Stomach (tissue), 8 donors: ENCODE measurements at regions not wholly inside any gene's neighbourhood (a gene's known extent, or its start where the extent isn't known, plus 50 kb on each side); places are given as distances from the start of the nearest gene placed in this dataset.

Experiments used
- DNase-seq, 2 donors: peaks; one replicate each; pipeline versions ENCODE4 v3.0.0 to v3.0.0-alpha.2; 2013 to 2019
- H3K27ac ChIP-seq, 5 donors: fragments of 200-600 bp in 4 of 5; sonication (generic) in 4 of 5; one replicate each; pipeline ENCODE4 v1.5.1; 2013 to 2019; ENCODE audit warnings: mild to moderate bottlenecking in 1 of 5, moderate library complexity in 1 of 5
- H3K27me3 ChIP-seq, 3 donors: fragments of 200-600 bp; sonication (generic); one replicate each; pipeline ENCODE4 v1.5.1; 2017 to 2019; ENCODE audit warnings: mixed run types in 1 of 3
- H3K36me3 ChIP-seq, 4 donors: fragments of 200-600 bp; sonication (generic); 1 replicate in 3 of 4; 2 replicates in 1 of 4; pipeline ENCODE4 v1.5.1; 2016 to 2019
- H3K4me1 ChIP-seq, 4 donors: fragments of 200-600 bp; sonication (generic); one replicate each; pipeline ENCODE4 v1.5.1; 2016 to 2019
- H3K4me3 ChIP-seq, 4 donors: fragments of 200-600 bp; sonication (generic) in 3 of 4; one replicate each; pipeline ENCODE4 v1.5.1; 2016 to 2019; ENCODE audit warnings: mild to moderate bottlenecking in 1 of 4
- H3K9me3 ChIP-seq, 4 donors: fragments of 200-600 bp; sonication (generic); one replicate each; pipeline ENCODE4 v1.5.1; 2016 to 2019
- CTCF ChIP-seq, 7 experiments: fragments of 450-650 bp in 4 of 7; fragments of 200-600 bp in 3 of 7; sonication (generic) in 3 of 7; IDR thresholded peaks; one replicate each; pipeline ENCODE4 v1.5.1; 2016 to 2019; ENCODE audit warnings: antibody characterized with exemption in 7 of 7, control low read depth in 2 of 7, mild to moderate bottlenecking in 1 of 7
- EP300 ChIP-seq: sonication (generic); formaldehyde crosslinking; IDR thresholded peaks from one replicate; pipeline ENCODE4 v1.6.1; 2017; ENCODE audit warnings: antibody characterized with exemption
- POLR2A ChIP-seq, 4 donors: fragments of 450-650 bp; IDR thresholded peaks; one replicate each; pipeline ENCODE4 v1.6.1; 2016; ENCODE audit warnings: antibody characterized with exemption in 4 of 4, control low read depth in 2 of 4, mild to moderate bottlenecking in 1 of 4, moderate library complexity in 1 of 4
- POLR2AphosphoS5 ChIP-seq, 3 donors: sonication (generic); formaldehyde crosslinking; IDR thresholded peaks; one replicate each; pipeline ENCODE4 v1.6.1; 2016; ENCODE audit warnings: antibody characterized with exemption in 3 of 3
- WGBS, 5 donors: extraction: QIAGEN DNeasy Blood & Tissue Kit in 3 of 5; methylation state at CpG; one replicate each; pipeline versions ENCODE4 v1.1.5 to v1.1.7; 2013 to 2018; 5-methylcytosine and 5-hydroxymethylcytosine counted together
- intact Hi-C: fragments of 100-400 bp; cut with DNase I; formaldehyde crosslinking; loops from one replicate; pipeline ENCODE4 v1.15.1; 2023; ENCODE audit warnings: low total_unique reads
- donor health status: healthy with polysubstance abuse.
- donor health status: Bipolar disorder and iron deficiency.
- donor health status: healthy.

GRCh38 chr3:178159691-178160220, 376.5 kb upstream of the KCNMB2 start:
- H3K4me1 ChIP-seq = no peaks in the 10 kb centered on the region
- 48 to 69% (median 58%) methylated on average over 2 of the region's 2 CpGs for WGBS, 5 donors
- TF ChIP-seq CTCF (IDR thresholded peaks at IDR 0.05) (no peak), POLR2AphosphoS5 (IDR thresholded peaks at IDR 0.05) (no peak), EP300 (no peak), POLR2A (IDR thresholded peaks at IDR 0.05) (no peak)
- no peaks in the 10 kb centered on the region for H3K36me3 ChIP-seq
- H3K4me3 ChIP-seq = no peak overlapping the region
- intact Hi-C loops = no loop called here
- H3K9me3 ChIP-seq = no peaks in the 10 kb centered on the region
- no peak overlapping the region for H3K27ac ChIP-seq
- H3K27me3 ChIP-seq = no peaks in the 10 kb centered on the region
- no peak for DNase-seq

- Histone ChIP-seq H3K4me3 (no peak overlapping the region), H3K36me3 (no peaks in the 10 kb centered on the region), H3K27ac (no peak overlapping the region), H3K27me3 (no peaks in the 10 kb centered on the region), H3K9me3 (no peaks in the 10 kb centered on the region), H3K4me1 (no peaks in the 10 kb centered on the region)
- intact Hi-C loops = no loop called here
- 81 to 91% (median 89%) methylated on average over 2 of the region's 2 CpGs for WGBS, 5 donors
- no peak for DNase-seq
- TF ChIP-seq CTCF (IDR thresholded peaks at IDR 0.05) = no peak
- TF ChIP-seq POLR2A (IDR thresholded peaks at IDR 0.05) = no peak
Measured at GRCh38 chr3:178169421-178169820, 366.8 kb upstream of the KCNMB2 start.

- H3K36me3 ChIP-seq = no peaks in the 10 kb centered on the region
- no peak overlapping the region for H3K27ac ChIP-seq
- H3K9me3 ChIP-seq = no peaks in the 10 kb centered on the region
- 85 to 86% (median 86%) methylated on average over 4 of the region's 4 CpGs for WGBS, 5 donors
- TF ChIP-seq POLR2AphosphoS5 (IDR thresholded peaks at IDR 0.05) = peak in 1 of 3 donors; percentile 56
- TF ChIP-seq POLR2A (IDR thresholded peaks at IDR 0.05) = no peak
- no peak overlapping the region for H3K4me3 ChIP-seq
- no peaks in the 10 kb centered on the region for H3K4me1 ChIP-seq
- H3K27me3 ChIP-seq = no peaks in the 10 kb centered on the region
- DNase-seq = peak in 1 of 2 donors; percentile 22
- intact Hi-C loops = no loop called here
Measured at GRCh38 chr3:178170698-178171535, 365.3 kb upstream of the KCNMB2 start.

GRCh38 chr3:178172121-178172520, 364.1 kb upstream of the KCNMB2 start:
- Histone ChIP-seq H3K4me1 (no peaks in the 10 kb centered on the region), H3K27ac (no peak overlapping the region), H3K27me3 (no peaks in the 10 kb centered on the region), H3K36me3 (no peaks in the 10 kb centered on the region), H3K4me3 (no peak overlapping the region), H3K9me3 (no peaks in the 10 kb centered on the region)
- WGBS, 5 donors = 93 to 100% (median 98%) methylated on average over 2 of the region's 2 CpGs
- TF ChIP-seq POLR2A (IDR thresholded peaks at IDR 0.05) (no peak), EP300 (no peak), POLR2AphosphoS5 (IDR thresholded peaks at IDR 0.05) (no peak), CTCF (IDR thresholded peaks at IDR 0.05) (no peak)
- intact Hi-C loops = no loop called here
- no peak for DNase-seq
